Endothelial cell of umbilical vein (primary cell): ENCODE measurements at regions not wholly inside any gene's neighbourhood (a gene's known extent, or its start where the extent isn't known, plus 50 kb on each side); places are given as distances from the start of the nearest gene placed in this dataset.

Source experiments
- BruUV-seq: library from RNA; stranded (reverse); fragments of 400-500 nt; replicated peaks from 2 replicates; lab custom pipeline; 2021; lab: Mats Ljungman, UMichigan
- CTCF ChIA-PET: fragments of 300-600, 350-600 bp; sonication (Branson Sonifier 250); formaldehyde crosslinking; loops from one replicate; lab custom pipeline; 2021; ENCODE audit warnings: antibody characterized with exemption, inconsistent platforms; lab: Charles Lee
- POLR2A ChIA-PET: fragments of 300-600, 350-600 bp; sonication (Branson Sonifier 250); formaldehyde crosslinking; loops from one replicate; lab custom pipeline; 2021; ENCODE audit warnings: antibody characterized with exemption, inconsistent platforms; lab: Charles Lee
- DNase-seq: peaks from one replicate; pipeline ENCODE4 v3.0.0-alpha.2; 2011; ENCODE audit warnings: low read depth, low spot score
- FAIRE-seq: peaks from 2 replicates; lab custom pipeline; 2011; peaks lifted over from hg19 to GRCh38; lab: Jason Lieb, UNC
- H2AFZ ChIP-seq: 2 replicates; pipeline ENCODE4 v1.6.0; 2012; ENCODE audit warnings: low read depth, low read length, control low read depth, inconsistent platforms
- H3K27ac ChIP-seq: 2 replicates; pipeline ENCODE4 v1.5.1; 2011; ENCODE audit warnings: low read depth, mild to moderate bottlenecking, control low read depth, low read length, moderate library complexity; ENCODE audit not compliant: insufficient read depth
- H3K27me3 ChIP-seq, 2 experiments: 2 replicates each; pipeline versions ENCODE4 v1.6.0 to v1.6.1; 2011; ENCODE audit warnings: low read length in 2 of 2, mixed read lengths in 1 of 2; ENCODE audit not compliant: control insufficient read depth in 2 of 2, insufficient read depth in 2 of 2
- H3K36me3 ChIP-seq, 2 experiments: 2 replicates in 1 of 2; 3 replicates in 1 of 2; pipeline ENCODE4 v1.5.1; 2011; ENCODE audit warnings: low read length in 2 of 2, mild to moderate bottlenecking in 1 of 2, moderate library complexity in 1 of 2; ENCODE audit not compliant: control insufficient read depth in 2 of 2, insufficient read depth in 2 of 2; ENCODE audit errors: extremely low read depth in 1 of 2
- H3K4me1 ChIP-seq: 3 replicates; pipeline ENCODE4 v1.5.1; 2011; ENCODE audit warnings: mild to moderate bottlenecking, low read length; ENCODE audit not compliant: control insufficient read depth, insufficient read depth; ENCODE audit errors: extremely low read depth
- H3K4me2 ChIP-seq: 2 replicates; pipeline ENCODE4 v1.6.1; 2011; ENCODE audit warnings: low read length, control low read depth, mixed read lengths; ENCODE audit not compliant: insufficient read depth
- H3K4me3 ChIP-seq, 3 experiments: fragments of 200-600 bp in 1 of 3; sonication (generic), shearing (Covaris generic) in 1 of 3; replicated peaks in 1 of 3; 2 replicates each; pipeline ENCODE4 v1.5.1; 2011 to 2016; ENCODE audit warnings: control low read depth in 3 of 3, low read length in 3 of 3, mild to moderate bottlenecking in 2 of 3, inconsistent platforms in 1 of 3, low read depth in 1 of 3, moderate library complexity in 1 of 3; ENCODE audit not compliant: insufficient read depth in 1 of 3
- H3K79me2 ChIP-seq: 2 replicates; pipeline ENCODE4 v1.6.0; 2012; ENCODE audit warnings: low read length, inconsistent platforms; ENCODE audit not compliant: control insufficient read depth, insufficient read depth
- H3K9ac ChIP-seq: replicated peaks from 2 replicates; pipeline ENCODE3; 2011; ENCODE audit warnings: low read length, control low read depth; ENCODE audit not compliant: insufficient read depth; ENCODE audit errors: extremely low read depth
- H3K9me1 ChIP-seq: replicated peaks from 3 replicates; pipeline ENCODE4 v1.6.0; 2011; ENCODE audit warnings: mild to moderate bottlenecking, low read length; ENCODE audit not compliant: control insufficient read depth, insufficient read depth; ENCODE audit errors: extremely low read depth
- H3K9me3 ChIP-seq: replicated peaks from 2 replicates; pipeline ENCODE4 v1.5.1; 2012; ENCODE audit warnings: low read length, inconsistent platforms; ENCODE audit not compliant: control insufficient read depth, insufficient read depth
- H4K20me1 ChIP-seq: replicated peaks from 2 replicates; pipeline ENCODE3; 2011; ENCODE audit warnings: mild to moderate bottlenecking, low read length; ENCODE audit not compliant: control insufficient read depth, insufficient read depth; ENCODE audit errors: extremely low read depth
- EZH2 ChIP-seq: IDR thresholded peaks from 2 replicates; pipeline ENCODE4 v1.6.1; 2012; ENCODE audit warnings: borderline replicate concordance, low read depth, mild to moderate bottlenecking, moderate library complexity, low read length, inconsistent platforms; ENCODE audit not compliant: severe bottlenecking
- FOS ChIP-seq: IDR thresholded peaks from 2 replicates; pipeline ENCODE4 v1.6.1; 2011; ENCODE audit warnings: mild to moderate bottlenecking, low read length, moderate library complexity, borderline replicate concordance; ENCODE audit not compliant: insufficient read depth
- GATA2 ChIP-seq: IDR thresholded peaks from 2 replicates; pipeline ENCODE4 v1.7.0; 2011; ENCODE audit warnings: low read depth, mild to moderate bottlenecking, moderate library complexity, mixed read lengths, low read length; ENCODE audit not compliant: insufficient read length, insufficient read depth
- JUN ChIP-seq: IDR thresholded peaks from 2 replicates; pipeline ENCODE4 v1.6.1; 2011; ENCODE audit warnings: borderline replicate concordance, low read depth; ENCODE audit not compliant: insufficient read length, insufficient read depth
- MYC ChIP-seq: IDR thresholded peaks from one replicate; pipeline ENCODE4 v1.6.1; 2011; ENCODE audit warnings: mild to moderate bottlenecking, low read depth, low read length
- POLR2A ChIP-seq: IDR thresholded peaks from 2 replicates; pipeline ENCODE4 v1.6.1; 2012; ENCODE audit warnings: low read depth, mild to moderate bottlenecking, control low read depth, low read length
- POLR2AphosphoS5 ChIP-seq: IDR thresholded peaks from 2 replicates; pipeline ENCODE4 v1.6.1; 2012; ENCODE audit warnings: low read depth, mild to moderate bottlenecking, control low read depth, low read length, moderate library complexity; ENCODE audit not compliant: insufficient read depth
- dilution Hi-C: fragments of 300-500 bp; cut with MboI; formaldehyde crosslinking; loops from one replicate; pipeline ENCODE4 v1.15.0; 2019; ENCODE audit warnings: low sequenced_read_pairs; ENCODE audit not compliant: extremely low pct_ligation_motif_present
- intact Hi-C: fragments of 100-400 bp; cut with micrococcal nuclease; formaldehyde crosslinking; loops from one replicate; pipeline ENCODE4 v1.10.0; 2022
- TF ChIP-seq, protein P1 (sequence below): IDR thresholded peaks from 2 replicates; pipeline ENCODE4 v1.6.1; 2011; ENCODE audit not compliant: insufficient read depth, insufficient read length
- TF ChIP-seq, protein P2 (sequence below), 2 donors: IDR thresholded peaks; 1 replicate in 1 of 2; 2 replicates in 1 of 2; pipeline ENCODE4 v1.5.1; 2011; ENCODE audit warnings: low read length in 2 of 2, mild to moderate bottlenecking in 2 of 2, moderate library complexity in 2 of 2, control low read depth in 1 of 2, inconsistent platforms in 1 of 2, low read depth in 1 of 2; ENCODE audit not compliant: insufficient read depth in 1 of 2; ENCODE audit errors: extremely low read depth in 1 of 2

DNA sequence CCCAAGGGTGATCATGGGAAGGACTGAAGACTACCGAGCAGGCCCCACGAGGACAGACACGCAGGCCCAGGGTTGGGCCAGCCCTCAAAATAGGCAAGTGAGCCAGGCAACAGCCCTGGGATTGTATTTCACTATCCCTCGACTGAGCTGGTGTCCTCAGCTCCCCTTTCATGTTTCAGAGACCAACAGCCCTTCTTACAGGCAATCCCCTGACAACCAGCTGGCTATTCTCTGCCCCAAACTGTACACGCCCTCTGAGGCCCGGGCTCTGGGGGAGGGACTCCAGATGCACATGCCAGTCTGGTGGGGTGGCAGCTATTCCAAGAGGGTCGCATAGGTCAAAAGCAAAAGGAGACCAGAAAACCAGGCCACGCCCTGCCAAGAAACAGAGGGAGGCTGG is 243.0 kb downstream of the TOMM20 start:
- ChIA-PET POLR2A (no interaction called here), CTCF (no interaction called here)
- intact Hi-C loops = no loop called here

More for the DNA sequence above, 243.0 kb downstream of the TOMM20 start:
- H3K27me3 ChIP-seq = no peaks in the 10 kb centered on the region
- H4K20me1 ChIP-seq = no peaks in the 10 kb centered on the region
- no peak for FAIRE-seq
- no peaks in the 10 kb centered on the region for H3K9me3 ChIP-seq
- H3K27ac ChIP-seq = no peak overlapping the region
- H3K79me2 ChIP-seq = no peaks in the 10 kb centered on the region
- no peak overlapping the region for H3K4me3 ChIP-seq
- H2AFZ ChIP-seq = no peak overlapping the region
- DNase-seq = no peak
- H3K36me3 ChIP-seq = no peaks in the 10 kb centered on the region
- BruUV-seq = no TSS peak
- no peaks in the 10 kb centered on the region for H3K4me1 ChIP-seq
- H3K9me1 ChIP-seq = no peaks in the 10 kb centered on the region
- TF ChIP-seq POLR2AphosphoS5 (no peak), EZH2 (no peak), MYC (no peak), JUN (no peak), POLR2A (no peak), GATA2 (no peak), FOS (no peak)
- TF ChIP-seq, protein P1, sequence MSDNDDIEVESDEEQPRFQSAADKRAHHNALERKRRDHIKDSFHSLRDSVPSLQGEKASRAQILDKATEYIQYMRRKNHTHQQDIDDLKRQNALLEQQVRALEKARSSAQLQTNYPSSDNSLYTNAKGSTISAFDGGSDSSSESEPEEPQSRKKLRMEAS = no peak
- TF ChIP-seq, protein P2, sequence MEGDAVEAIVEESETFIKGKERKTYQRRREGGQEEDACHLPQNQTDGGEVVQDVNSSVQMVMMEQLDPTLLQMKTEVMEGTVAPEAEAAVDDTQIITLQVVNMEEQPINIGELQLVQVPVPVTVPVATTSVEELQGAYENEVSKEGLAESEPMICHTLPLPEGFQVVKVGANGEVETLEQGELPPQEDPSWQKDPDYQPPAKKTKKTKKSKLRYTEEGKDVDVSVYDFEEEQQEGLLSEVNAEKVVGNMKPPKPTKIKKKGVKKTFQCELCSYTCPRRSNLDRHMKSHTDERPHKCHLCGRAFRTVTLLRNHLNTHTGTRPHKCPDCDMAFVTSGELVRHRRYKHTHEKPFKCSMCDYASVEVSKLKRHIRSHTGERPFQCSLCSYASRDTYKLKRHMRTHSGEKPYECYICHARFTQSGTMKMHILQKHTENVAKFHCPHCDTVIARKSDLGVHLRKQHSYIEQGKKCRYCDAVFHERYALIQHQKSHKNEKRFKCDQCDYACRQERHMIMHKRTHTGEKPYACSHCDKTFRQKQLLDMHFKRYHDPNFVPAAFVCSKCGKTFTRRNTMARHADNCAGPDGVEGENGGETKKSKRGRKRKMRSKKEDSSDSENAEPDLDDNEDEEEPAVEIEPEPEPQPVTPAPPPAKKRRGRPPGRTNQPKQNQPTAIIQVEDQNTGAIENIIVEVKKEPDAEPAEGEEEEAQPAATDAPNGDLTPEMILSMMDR (IDR thresholded peaks at IDR 0.05; ENCODE audit: extremely low read depth in 1 of 2, insufficient read depth in 1 of 2, low read depth in 1 of 2, low read length in 2 of 2) = no peak
- no peak overlapping the region for H3K4me2 ChIP-seq
- H3K9ac ChIP-seq = no peak overlapping the region
- dilution Hi-C loops = no loop called here
